HG02981 (cell line): ENCODE measurements at regions not wholly inside any gene's neighbourhood (a gene's known extent, or its start where the extent isn't known, plus 50 kb on each side); places are given as distances from the start of the nearest gene placed in this dataset.
"Not testable (repeated sequence)": the region's sequence is repeated elsewhere in the genome, so short reads cannot be mapped to it uniquely, and the experiment has no call there.

Experiments used
- ATAC-seq: cut with Tn5 transposase; IDR thresholded peaks from one replicate; pipeline ENCODE4 v1.9.1; 2021; ENCODE audit warnings: mild to moderate bottlenecking, moderate library complexity; ENCODE audit not compliant: unreplicated experiment

DNA sequence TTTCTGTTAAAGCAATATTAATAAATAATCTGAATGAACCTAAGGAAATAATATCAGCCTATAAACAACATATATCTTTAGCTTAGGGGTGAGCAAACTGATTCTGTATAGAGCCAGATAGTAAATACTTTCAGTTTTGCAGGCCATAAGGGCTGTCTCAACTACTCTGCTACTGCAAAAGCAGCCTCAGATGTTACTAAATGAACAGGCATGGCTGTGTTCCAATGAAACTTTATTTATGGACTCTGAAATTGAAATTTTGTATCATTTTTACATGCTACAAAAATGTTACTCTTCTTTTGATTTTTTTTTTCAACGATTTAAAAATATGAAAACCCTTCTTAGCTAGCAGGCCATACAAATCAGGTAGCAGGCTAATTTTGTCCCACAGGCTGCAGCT lies 212.8 kb upstream of the PRICKLE2 start:
- ATAC-seq, result no peak

- ATAC-seq, result no peak
These were observed 211.9 kb upstream of the PRICKLE2 start for GRCh38 chr3:64437131-64437530.

GRCh38 chr3:64435023-64435422 lies 209.8 kb upstream of the PRICKLE2 start:
- ATAC-seq, result not testable (repeated sequence)

DNA sequence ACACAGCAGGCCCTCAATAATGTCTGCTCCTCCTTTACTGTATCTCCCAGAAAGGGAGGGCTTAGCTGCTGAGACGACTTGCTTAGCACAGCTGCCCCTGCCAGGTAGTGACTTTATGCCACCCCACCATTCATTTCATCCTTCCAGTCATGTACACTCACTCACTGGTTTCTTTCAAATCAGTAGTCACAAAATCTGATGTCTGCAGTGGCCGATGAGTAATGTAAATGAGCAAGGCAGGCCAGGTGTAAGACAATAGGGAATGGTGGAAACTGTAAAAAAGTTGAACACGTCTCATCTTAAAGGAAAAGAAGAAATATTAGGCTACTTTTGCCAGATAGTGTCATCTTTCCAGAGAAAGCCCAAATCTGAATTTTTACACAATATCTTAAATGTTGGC lies 207.6 kb upstream of the PRICKLE2 start:
- no peak for ATAC-seq

DNA sequence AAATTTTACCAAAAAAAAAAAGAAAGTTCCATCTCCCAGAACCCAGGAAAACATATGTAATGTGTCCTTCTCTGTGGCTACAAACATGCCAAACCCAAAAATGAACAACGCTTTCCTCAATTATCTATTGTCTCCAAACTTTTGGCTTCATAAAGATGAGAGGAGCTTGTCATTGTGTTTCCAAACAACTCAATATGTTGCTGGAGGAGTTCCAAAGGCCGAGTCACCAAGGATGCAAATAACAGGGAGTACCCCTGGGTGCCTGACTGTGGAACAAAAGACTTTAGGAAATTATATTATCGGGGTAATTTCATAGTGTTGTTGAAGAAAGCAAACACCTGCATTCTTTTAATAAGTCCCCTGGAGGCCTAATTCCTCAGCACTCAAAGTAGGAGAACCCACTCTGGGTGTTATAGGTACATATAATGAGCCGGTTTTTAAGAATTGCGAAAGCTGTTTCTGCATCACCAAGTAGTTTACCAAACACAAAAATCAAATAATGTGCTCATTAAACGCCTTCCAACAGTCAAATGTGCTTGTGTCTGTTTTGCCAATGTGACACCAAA lies 206.3 kb upstream of the PRICKLE2 start:
- ATAC-seq, result no peak

DNA sequence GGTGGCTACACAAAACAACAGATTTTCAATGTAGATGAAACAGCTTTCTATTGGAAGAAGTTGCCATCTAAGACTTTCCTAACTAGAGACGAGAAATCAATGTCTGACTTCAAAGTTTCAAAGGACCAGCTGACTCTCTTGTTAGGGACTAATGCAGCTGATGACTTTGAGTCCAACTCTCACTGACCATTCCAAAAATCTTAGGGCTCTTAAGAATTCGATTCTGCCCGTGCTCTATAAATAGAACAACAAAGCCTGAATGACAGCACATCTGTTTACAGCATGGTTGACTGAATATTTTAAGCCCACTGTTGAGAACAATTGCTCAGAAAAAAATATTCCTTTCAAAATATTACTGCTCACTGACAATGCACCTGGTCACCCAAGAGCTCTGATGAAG lies 202.4 kb upstream of the PRICKLE2 start:
- ATAC-seq, result no peak

- no peak for ATAC-seq
These were observed 201.3 kb upstream of the PRICKLE2 start for GRCh38 chr3:64426551-64426950.

DNA sequence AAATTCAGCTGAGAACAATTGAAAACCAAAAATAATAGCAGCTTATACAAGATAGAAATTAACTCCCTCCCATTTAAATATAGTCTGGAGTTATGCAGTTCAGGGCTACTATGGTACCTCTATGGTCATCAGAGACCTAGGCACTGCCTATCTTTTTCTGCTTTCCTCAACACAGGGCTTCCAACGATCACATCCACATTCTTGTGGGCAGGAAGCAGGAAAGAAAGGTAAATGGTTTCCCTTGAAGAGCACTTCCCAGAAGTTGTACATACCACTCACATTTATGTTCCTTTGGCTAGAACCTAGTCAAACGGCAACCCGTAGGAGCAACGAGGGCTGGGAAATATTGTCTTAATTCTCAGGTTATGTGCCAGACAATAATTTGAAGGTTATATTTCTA lies 197.7 kb upstream of the PRICKLE2 start:
- no peak for ATAC-seq

GRCh38 chr3:64422192-64422591 lies 196.9 kb upstream of the PRICKLE2 start:
- no peak for ATAC-seq

GRCh38 chr3:64417816-64418215 lies 192.6 kb upstream of the PRICKLE2 start:
- no peak for ATAC-seq

DNA sequence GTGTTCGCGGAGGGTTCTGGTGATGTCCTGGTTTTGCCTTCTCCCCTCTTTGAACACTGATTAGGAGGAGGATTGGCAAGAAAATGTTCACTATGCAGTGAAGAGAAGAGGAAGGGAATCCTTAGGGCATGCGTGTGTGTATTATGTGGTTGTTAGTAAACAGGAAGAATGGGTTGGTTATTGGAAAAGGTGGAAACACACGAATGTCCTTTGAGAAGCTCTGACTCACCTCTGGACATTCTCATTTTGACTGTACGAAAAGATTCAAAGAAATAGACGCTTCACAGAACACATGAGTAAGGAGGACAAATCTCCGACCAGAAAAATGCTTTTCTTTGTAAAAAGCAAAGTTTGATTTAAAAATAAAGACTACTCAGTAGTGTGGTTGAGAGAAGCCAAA lies 188.8 kb upstream of the PRICKLE2 start:
- no peak for ATAC-seq

DNA sequence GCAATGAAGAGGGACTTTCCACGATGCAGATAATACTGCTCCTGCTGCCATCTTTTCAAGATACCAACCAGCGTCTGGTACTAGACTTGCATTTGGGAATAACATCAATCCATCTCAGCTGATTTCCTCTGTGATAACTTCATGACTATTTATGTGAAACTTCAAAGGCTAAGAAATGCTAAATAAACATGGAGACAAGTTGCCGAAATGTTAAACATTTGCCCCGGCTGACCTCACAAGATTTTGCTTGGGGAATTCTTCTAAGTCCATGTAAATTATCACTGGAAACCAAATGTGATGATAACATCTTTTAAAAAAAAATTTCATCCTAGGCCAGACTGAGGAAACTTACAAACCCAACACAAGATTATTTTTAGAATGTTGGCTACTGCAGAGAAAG lies 185.8 kb upstream of the PRICKLE2 start:
- ATAC-seq, result no peak

DNA sequence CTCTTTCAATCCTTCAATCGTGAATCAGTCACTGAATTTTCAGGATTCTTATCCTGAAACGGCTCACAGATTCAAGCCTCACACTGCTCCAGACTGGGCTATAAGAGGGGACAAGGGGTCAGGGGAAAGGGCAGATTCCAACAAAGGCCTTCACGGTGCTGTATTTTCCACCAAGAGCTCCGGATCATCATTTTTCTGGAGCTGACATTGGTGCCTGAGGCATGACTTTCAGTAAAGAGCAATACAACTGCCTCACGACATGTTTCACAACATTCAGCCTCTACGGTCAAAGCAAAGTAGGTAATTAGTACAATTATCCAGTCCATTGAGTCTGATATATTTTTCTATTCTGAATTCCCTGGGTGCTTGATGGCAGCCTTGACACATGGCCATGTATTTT lies 185.0 kb upstream of the PRICKLE2 start:
- no peak for ATAC-seq

GRCh38 chr3:64408770-64409169 lies 183.5 kb upstream of the PRICKLE2 start:
- ATAC-seq, result no peak

DNA sequence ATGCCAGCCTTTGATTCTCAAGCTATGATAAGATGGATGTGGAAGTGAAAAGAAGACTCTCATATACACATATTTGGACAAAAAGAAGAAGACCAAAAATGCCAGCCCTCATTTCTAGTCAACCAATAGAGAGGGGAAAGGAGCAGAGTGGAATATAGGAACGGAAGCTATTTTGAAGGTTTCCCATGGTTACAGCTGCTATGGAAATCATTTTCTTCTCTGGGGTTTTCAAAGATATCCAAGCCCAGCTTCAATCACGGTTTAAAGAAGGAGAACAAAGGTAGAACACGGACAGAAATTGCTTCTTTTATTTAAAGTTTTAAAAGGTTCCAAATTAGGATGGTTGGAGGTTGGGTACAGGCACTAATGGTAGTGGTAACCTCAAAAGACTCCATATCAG lies 181.0 kb upstream of the PRICKLE2 start:
- no peak for ATAC-seq

DNA sequence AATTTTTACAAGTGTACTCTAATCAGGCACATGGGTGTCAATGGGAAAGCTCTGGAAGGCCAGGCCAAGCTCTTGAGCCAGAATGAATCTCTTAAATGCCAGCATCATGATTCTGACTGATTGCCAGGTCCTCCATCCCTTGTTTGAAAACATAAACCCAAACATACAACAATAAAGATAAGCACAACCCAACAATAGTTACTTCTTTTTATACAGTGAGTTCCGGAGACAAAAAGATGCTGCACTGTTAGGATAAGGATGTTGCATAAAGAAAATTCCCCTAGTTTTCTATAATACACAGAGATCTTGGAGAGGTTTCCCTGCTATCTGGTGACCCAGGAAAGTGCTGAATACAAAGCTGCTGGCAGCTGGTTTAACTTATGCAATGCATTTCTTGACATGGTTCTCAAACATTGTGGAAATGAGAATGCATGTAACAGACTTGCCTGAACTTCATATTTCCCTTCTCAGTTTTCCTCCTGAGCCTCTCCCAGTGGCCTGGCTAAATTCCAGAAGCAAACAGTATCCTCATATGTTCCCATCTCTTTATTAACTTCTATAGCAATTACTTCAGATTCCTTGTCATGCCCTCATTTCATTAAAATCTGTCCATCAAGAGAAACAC lies 180.1 kb upstream of the PRICKLE2 start:
- no peak for ATAC-seq

DNA sequence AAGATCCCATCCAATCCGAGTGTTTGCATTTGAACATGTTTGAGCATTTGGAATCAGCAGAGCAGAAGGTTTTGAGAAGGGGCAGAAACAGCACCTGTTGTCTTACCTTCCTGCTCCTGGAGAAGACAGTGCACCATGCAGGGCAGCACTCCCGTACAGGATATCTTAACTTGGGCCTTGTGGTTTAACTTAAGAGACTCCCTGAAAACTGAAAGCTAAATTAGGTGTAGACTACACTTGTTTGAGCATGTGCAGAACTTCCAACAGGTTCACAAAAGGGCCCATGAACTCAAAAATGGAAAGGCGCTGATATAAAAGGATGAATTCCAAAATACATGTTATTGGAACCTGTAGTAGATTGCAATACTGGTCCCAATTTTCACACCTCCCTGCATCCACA lies 175.4 kb upstream of the PRICKLE2 start:
- ATAC-seq, result no peak

DNA sequence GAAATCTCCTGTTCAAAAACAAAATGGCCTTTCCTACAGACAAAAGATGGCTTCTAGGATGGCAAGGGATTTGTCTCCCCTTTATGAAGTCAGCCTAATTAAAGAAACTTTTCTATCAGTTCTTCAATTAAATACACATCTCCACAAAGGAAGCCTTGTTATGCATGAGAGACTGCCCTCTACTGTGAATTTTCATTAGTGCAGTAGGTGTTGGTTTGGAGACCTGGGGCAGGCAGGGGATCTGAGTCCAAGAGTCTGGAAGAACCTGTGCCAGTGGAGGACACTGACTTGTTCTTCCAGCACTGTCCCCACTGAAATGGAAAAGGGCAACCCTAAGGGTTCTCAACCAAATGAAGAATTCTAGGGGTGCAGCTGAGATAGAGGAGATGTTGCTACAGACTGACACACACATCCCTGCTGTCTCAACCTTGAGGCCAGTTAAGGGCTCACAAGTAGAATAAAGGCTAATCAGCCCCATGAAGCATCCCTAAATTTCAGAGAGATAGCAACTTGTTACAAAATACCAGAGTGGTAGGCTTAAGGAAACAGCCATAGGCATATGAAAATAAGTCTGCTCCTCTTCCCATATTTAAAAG lies 174.0 kb upstream of the PRICKLE2 start:
- no peak for ATAC-seq

GRCh38 chr3:64398476-64398875 lies 173.2 kb upstream of the PRICKLE2 start:
- no peak for ATAC-seq

DNA sequence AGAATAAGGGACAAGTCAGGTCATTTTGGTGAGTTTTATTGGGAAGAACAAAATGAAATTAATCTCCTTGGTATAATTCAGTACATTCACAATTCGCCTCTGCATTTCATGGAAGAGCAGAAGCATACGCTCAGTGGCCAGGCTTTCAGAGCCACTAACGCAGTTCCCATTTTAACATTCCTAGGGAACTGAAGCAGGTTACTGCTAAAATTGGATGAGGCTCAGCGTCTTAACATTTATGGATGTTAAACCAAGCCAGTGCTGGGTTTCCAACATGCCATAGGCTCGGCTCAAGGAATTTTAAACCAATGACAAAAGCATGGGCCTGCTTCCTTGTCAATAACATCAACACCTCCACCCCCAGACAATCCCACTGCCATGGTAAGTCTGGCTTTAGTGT lies 172.7 kb upstream of the PRICKLE2 start:
- no peak for ATAC-seq

- no peak for ATAC-seq
These were observed 172.3 kb upstream of the PRICKLE2 start for GRCh38 chr3:64397573-64397972.

GRCh38 chr3:64395490-64395889 lies 170.2 kb upstream of the PRICKLE2 start:
- no peak for ATAC-seq

GRCh38 chr3:64393193-64393592 lies 167.9 kb upstream of the PRICKLE2 start:
- no peak for ATAC-seq
